ENCODE measurements at regions not wholly inside any gene's neighbourhood (a gene's known extent, or its start where the extent isn't known, plus 50 kb on each side); places are given as distances from the start of the nearest gene placed in this dataset.

GRCh38 chr20:23282111-23282510 is 68.5 kb upstream of the NXT1 start:
- DNase-seq, result no peak

GRCh38 chr20:23279836-23280235 is 70.8 kb upstream of the NXT1 start:
- no peak for DNase-seq

- DNase-seq, result no peak
These were observed 72.4 kb upstream of the NXT1 start for GRCh38 chr20:23278172-23278571.

DNA sequence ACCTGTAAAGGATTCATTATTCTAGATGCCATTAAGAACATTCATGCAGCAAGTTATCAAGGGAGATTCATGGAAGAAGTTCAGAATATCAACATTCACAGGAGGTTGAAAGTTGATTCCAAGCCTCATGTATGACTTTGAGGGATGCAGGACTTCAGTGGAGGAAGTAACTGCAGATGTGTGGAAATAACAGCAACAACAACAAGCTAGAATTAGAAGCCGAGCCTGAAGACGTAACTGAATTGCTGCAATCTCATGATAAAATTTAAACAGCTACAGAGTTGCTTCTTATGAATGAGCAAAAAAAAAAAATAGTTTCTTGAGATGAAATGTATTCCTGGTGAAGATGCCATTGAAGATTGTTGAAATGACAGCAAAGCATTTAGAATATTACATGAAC is 73.3 kb upstream of the NXT1 start:
- no peak for DNase-seq

DNA sequence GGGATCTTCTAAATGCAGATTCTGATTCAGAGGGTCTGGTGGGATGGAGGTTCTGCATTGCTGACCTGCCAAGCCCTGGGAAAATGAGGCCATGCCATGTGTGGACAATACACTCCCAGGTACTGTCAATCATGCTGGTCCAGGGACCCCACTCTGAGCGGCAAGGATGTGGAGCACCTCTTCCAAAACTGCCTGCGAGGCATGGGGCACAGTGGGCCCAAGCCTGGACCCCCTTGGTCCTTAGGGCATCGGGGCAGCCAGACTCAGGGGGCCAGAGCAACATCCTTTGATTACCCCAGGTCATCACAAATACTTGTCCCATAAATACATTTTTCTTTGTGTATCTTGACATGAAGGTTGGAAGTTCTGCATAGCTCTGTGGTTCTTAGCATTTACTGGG is 76.8 kb upstream of the NXT1 start:
- no peak for DNase-seq

DNA sequence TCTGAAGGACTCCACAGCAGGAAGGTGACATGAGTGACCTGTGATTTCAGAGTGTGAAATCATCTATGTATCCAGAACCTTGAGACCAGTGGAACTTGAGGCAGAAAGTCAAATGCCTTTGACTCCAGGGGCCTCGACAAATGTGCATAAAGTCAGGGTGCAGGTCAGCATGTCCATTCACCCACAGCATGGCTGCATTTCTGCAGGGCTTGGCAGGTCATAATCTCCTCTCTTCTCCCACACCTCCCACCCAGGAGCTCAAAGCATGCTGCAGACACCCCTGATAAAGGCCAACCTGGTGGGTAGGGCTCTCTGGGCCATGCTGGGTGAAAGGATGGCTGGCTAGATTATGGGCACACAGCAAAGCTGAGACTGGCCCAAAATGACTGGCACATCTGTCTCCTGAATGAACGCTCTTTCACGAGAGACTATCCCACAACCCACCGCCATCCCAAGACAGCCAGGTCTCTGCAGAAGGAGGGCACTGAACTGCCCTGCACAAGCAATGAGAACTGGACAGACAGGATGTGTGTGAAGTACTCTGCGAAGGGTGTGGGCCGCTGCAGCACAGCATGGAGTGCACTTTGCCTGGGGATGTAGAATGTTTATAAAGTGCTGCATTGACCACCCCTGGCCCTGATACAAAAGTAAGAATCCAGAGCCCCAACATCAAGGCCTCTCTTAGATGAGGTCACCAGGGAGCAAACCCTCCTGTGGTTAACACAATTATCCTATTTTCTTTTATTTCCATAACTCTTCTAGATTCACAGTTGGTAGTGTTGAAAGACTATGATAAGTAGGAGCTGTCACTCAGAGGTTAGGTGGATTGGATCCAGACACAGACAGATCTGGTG is 78.2 kb upstream of the NXT1 start:
- DNase-seq, result no peak

- no peak for DNase-seq
These were observed 80.1 kb upstream of the NXT1 start for GRCh38 chr20:23270382-23270911.

- no peak for DNase-seq
These were observed 80.6 kb upstream of the NXT1 start for GRCh38 chr20:23269954-23270353.

DNA sequence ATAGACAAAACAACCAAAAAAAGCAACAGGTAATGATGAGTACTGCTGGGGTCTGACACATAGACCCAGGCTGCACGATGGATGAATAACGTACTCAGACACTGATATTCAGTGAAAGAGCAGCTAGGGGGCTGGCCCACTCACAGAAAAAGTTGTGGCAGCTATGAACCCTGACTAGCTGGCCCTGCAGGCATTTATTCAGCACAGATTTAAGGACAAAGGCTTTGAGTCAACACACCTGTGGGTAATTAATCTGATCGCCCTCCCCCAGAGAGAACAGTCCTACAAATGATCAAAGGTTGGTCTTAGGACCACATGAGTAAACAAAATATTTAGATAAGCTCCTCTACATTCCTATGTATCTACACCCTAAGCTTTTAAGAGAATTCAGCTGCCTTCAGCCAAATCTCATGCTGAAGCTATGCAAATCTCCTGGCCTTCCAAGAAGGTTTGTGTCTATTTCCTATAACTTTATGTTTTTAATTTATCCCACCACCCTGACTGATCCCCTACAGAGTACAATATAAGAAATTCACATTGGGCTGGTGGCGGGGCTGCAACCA is 81.7 kb upstream of the NXT1 start:
- no peak for DNase-seq

DNA sequence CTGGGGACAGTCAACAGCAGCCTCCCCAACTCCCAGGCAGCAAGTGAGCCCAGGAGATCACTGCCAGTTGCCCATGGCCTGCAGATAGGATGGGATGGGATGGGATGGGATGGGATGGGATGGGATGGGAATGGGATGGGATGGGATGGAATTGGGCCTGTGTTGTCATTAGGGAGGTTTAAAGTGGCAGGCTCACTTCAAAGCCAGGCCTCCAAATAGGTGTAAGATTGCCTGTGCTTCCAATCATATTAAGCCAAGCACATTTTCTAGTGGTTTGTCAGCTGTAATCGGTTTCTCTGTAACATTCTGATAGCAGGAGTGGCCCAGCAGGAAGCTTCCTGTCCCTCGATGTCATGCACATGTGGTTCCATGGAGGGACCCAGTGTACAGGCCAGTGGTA is 82.7 kb upstream of the NXT1 start:
- DNase-seq, result no peak

GRCh38 chr20:23266530-23267398 is 83.8 kb upstream of the NXT1 start:
- no peak for DNase-seq

DNA sequence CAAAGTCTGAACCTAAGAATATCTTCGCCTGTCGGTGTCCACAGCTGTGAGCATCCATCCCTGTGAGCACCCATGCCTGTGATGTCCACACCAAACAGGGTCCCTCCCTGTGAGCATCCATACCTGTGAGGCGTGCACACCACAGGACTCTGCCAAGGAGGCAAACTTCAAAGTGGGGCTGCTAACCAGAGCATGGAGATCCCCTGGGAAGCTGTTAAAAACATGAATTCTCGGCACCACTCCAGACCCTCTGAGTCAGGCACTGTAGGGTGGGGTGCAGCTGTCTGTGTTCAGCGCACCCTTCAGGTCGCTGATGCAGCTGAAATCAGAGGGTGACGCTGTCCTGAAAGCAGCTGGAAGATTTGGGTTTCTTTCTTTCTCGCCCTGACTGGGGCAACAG is 85.4 kb upstream of the NXT1 start:
- no peak for DNase-seq

GRCh38 chr20:23264545-23264944 is 86.0 kb upstream of the NXT1 start:
- DNase-seq, result no peak

GRCh38 chr20:23260181-23260840 is 90.3 kb upstream of the NXT1 start:
- DNase-seq, result no peak

DNA sequence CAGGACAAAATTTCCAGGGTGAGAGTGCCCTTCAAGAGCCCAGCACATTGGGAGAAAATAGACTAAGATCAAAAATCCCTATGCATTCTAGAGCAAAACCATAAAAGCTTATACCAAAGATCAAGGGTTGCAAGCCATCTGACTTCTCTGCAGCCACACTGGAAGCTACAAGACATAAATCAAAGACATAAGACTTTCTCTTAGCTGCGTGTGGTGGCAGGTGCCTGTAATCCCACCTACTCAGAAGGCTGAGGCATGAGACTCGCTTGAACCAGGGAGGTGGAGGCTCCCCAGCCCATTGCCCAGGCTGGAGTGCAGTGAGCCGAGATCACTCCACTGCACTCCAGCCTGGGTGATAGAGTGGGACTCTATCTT is 91.9 kb upstream of the NXT1 start:
- no peak for DNase-seq

- no peak for DNase-seq
These were observed 92.5 kb upstream of the NXT1 start for GRCh38 chr20:23257848-23258746.

DNA sequence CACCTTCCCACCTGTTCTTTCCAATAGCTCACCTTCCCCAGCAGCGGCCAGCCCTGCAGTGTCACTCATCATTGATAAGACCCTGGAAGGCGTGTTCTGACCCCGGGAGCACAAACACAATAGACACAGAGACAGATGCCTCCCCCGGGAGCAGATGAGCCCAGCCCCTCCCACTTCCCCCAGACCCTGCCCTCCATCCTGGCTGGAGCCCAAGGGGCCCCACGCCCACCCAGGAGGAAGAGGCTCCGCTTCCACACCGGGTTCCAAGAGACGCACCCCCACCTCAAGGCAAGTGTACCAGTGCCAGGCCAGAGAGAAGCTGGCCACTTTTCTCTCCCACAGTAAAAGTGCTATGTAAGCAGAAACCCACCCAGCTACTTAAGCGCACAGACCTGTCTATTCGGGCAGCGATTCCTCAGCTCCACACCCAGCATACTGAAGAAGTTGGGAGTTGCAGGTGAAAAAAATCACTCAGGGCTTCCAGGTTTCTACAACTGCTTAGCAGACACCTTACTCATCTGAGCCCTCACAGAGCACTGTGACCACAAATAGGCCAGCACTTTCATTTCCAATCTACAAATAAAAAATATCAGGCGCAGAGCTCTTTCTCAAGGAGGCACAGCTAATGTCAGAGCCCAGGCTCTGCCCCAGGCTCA is 93.4 kb upstream of the NXT1 start:
- no peak for DNase-seq

- no peak for DNase-seq
These were observed 94.7 kb upstream of the NXT1 start for GRCh38 chr20:23255716-23256385.

- DNase-seq, result no peak
These were observed 95.5 kb upstream of the NXT1 start for GRCh38 chr20:23255106-23255505.

Data from hypothalamus (tissue), 51 donors.